Kidney tubule cell (primary cell): ENCODE measurements at regions not wholly inside any gene's neighbourhood (a gene's known extent, or its start where the extent isn't known, plus 50 kb on each side); places are given as distances from the start of the nearest gene placed in this dataset.

Experiments
- DNase-seq: peaks from one replicate; pipeline ENCODE4 v3.0.0-alpha.2; 2018; ENCODE audit warnings: low spot score

DNA sequence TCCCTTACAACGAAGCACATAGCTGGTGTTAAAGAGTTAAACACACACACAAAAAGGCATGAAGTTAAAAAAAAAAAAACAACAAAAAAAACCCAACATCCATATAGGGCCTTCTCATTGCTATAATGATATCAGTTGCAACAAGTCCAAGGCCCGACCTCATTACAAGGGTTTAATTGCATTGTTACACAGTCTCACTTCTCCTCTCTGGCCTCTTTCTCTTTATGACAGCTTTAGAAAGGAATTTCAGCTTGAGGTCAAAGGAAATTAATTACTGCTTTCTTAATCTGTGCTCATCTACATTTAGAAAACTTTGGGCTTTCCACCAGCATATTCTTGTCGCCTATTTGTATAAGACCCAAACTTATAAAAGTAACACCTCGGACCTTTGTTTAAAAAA is 342.1 kb downstream of the NR2F2 start:
- DNase-seq = no peak

- DNase-seq = peak; percentile 48
Observed at GRCh38 chr15:96678386-96678785, 347.9 kb downstream of the NR2F2 start.

GRCh38 chr15:96687388-96688107 is 357.0 kb downstream of the NR2F2 start:
- DNase-seq = no peak

DNA sequence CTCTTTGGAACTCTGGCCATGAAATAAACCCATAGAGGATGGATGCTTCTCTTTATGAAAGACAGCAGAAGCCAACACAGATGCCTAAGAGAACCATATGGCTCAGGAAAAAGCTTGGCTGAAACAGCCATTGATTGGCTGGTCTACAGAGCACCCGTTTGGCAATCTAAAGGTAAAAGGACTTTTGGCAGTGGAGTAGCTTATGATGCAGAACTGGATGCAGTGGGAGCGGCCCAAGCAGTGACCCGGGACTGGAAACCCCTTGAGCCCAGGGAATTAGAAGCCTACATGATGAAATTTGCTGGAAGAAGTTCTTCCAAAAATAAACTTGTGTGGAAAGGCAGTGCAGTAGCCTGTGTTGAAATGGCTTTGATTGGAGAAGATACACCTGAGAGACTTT is 360.2 kb downstream of the NR2F2 start:
- DNase-seq = no peak

DNA sequence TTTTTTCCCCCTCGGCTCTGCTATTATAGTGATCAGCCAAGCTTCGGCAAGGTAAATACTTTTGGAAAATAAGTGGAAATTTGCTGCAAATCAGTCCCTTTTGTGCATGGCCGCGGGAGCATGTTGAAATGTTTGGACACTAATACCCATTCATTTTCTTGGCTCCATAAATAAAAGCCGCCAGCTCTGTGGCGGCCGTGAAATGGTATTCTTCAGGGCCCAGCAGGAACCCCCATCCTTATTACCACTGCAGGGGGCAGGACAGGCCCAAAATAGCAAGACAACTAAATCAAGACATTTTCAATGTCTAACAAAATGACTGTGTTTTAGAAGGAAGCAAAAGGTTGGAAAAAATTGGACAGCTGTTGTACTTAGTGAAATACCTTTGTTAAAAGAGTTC is 362.3 kb downstream of the NR2F2 start:
- no peak for DNase-seq

DNA sequence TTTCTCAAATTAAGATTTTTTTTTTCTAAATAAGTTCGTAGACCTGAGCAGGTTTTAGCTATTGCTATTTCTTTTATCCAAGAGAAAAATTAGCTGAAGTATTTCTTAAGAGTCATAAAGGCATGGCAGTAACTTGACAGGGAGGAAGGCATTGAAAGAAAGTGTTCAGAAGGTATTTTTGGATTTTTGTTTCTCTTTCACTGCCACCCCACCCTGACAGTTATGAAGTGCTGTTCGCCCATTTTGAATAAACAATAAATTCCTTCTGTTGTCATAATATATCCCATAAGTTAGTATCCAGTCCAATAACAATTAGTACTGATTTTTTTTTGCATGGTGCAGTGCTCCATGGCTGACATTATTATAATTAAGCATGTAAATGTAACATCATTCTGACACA is 363.0 kb downstream of the NR2F2 start:
- no peak for DNase-seq

DNA sequence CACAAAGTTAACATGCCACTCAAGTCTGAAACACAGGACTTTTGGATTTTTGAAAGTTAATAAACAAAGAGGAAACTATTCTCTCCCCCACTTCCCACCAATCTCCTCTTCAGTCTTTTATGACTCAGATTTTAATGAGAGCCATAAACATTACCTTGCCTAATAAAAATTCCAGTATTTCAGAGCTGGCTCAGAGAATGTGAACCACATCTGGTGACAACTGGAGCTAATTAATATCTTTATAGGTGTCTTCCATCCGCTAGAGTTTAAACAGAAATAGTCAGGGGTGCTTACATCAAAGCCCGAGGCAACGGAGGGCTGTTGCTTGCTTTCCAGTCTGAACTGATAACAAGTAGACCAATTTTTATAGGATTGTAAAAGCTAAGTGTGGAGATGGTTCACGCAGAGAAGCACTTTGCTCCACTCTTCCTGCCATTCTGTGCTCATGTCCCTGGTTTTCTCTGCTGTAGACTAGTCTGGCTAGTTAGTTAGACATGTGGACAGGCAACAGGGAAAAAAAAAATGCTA is 363.6 kb downstream of the NR2F2 start:
- peak; percentile 51 for DNase-seq

- DNase-seq = no peak
Observed at GRCh38 chr15:96695426-96695825, 364.9 kb downstream of the NR2F2 start.

DNA sequence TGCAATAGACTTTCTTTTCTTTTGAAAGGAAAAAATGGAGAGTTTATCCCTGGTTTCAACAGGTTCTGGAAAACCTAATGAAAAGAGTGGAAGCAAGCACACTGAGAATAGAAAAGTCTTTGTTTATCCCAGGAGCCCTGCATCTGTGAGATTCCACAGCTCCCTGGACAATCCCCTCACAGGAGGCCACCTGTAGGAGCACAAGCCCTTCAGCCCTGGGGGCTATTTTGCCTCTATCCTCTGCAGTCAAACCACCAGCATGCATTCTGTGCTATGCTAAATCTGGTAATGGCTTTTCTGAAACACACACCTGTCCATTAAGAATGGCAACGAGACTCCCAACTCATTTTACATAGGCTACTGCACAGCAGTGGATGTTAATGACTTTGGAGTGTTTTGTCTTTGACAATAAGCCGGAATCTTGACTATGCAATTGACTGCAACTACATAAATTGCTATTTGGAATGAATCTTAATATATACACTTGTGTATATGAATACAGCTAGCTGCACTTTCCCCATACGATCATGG is 369.4 kb downstream of the NR2F2 start:
- DNase-seq = no peak

- DNase-seq = no peak
Observed at GRCh38 chr15:96700555-96700954, 370.1 kb downstream of the NR2F2 start.

DNA sequence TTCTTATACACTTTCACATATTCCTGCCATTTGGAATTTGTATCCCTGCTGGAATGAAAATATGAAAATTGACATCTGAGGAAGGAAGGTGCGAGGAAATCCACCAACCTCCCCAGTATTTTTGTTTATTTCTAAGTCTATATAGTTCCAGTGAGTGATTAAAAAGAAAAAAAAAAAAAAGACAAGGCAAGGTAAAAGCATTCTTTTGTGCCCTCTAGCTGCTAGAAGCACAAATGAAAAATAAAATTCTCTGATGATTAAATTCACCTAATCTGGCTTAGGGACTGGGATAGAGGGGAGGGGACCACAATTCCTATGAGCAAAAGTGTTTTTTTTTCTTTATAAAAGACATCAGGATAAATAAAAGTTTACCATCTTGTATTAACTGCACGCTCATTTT is 370.9 kb downstream of the NR2F2 start:
- no peak for DNase-seq

- DNase-seq = no peak
Observed at GRCh38 chr15:96701877-96702276, 371.4 kb downstream of the NR2F2 start.

DNA sequence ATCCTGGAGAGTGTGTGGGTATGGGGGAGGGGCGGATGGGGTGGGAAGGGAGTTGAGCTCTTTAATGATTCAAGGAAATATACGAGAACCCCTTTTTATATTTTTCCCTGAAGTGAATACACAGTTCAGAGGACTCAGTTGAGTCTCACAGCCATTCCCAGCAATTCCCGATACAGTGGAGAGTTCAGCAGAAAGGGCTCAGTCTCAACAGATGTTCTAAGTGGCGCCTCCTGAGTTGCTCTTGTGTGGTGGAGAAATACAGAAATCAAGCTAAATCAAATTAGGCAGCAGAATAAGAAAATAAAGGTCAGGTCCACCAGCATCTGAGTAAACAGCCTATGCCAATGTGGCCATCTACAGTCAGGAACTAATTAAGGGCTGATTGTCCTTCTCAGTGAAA is 372.1 kb downstream of the NR2F2 start:
- DNase-seq = no peak

DNA sequence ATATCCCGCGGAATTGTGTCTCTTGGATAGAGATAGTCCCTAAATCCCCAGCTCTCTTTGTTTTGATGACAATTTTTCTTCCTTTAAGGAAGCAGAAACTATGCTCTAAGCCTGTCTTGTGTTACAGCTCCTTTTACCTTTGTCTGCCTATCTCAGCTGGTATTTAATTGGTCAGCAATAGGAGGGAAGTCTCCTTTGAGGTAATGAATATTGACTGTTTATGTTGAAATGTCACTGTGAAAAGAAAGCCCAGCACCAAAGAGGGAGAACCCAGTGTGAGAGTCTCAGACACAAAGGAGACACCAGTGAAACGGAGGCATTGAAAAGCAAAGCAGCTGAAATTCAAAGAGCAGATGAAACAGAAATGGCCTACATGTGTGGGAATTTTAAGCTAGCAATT is 372.6 kb downstream of the NR2F2 start:
- DNase-seq = no peak

DNA sequence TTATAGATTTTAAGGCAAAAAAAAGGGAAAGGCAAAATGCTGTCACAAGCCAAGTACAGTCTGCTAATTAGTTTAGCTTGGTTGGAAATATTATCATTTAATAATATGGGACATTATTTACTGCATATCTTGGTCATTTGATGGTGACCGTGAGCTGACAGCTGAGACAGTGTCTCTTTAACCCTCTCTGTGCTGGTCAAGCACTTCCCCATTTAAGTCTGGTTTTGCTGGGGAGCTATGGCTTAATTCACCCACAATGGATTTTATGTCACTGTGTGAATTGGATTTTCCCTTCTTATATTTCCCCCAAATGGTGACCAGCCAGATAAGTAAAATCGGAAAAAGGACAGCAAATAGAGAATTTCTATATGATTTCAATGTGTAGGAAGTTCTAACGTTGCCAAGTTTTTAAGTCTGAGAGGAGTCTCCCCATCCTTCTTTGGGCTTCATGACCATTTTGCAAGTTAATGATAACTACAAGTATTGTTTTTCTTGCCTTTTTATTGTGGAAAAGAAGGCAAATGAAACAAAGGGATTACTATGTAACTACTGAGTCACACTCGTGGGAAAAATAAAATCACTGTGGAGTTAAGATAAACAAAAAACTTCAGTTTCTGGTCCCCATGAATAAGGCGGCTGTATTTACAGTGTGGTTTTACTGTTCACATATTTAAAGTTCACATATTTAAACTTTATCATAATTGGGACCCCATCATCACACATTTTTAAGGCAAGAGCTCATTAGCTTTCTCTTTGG is 373.5 kb downstream of the NR2F2 start:
- DNase-seq = peak; percentile 55

DNA sequence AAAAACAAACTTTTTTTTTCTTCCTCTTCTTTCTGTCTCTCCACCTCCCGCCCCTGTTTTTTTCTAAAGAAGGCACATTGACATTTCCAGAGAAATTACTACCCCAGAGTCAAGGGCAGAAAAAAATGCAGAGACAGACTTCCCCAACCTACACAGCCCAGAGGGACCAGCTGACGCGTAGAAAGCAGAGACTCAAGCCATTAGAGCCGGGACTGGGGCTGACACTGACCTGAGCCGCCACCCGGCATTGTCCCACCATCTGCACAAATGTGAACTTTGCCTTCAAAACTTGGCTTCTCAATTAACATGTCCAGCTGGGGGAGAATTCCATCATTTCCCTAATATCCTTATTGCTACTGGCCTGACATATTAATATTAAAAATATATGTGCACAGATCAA is 385.6 kb downstream of the NR2F2 start:
- no peak for DNase-seq

DNA sequence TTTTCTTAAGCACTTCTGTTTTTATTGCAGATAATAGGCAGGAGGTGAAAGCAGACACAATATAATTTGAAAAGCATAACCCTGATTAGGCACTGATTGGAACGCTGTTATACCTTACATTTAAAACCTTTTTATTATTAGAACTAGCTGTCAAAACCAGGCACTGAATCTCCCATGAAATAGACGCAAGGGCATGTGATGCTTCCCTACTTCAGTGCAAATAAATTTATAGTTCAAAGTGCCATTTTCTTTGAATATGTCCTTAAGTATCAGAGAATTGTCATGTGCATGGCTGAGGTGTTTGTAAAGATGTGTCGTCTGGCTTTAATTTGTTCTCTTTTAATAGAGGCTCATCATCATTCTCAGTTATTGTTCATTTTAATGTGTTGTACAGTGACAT is 386.0 kb downstream of the NR2F2 start:
- no peak for DNase-seq

DNA sequence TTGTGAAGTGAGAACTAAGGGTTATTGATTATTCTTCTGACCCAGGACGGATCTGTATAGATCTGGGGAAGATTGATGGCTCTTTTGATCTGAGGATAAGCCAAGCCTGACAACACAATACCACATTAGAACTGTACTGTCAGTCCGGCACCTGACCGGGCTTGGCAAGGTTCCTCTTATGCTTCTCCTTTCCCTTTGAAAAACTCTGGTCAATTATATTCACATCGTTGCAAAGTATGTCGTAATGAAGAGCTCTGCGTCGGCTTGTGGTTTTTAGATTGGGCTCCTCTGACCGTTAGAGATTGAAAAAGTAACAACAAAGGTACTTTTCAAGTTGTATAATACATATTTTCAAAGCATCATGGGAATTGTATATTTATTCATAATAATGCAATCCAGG is 389.8 kb downstream of the NR2F2 start:
- DNase-seq = no peak

GRCh38 chr15:96720656-96721055 is 390.2 kb downstream of the NR2F2 start:
- no peak for DNase-seq

- no peak for DNase-seq
Observed at GRCh38 chr15:96728591-96728990, 398.1 kb downstream of the NR2F2 start.

DNA sequence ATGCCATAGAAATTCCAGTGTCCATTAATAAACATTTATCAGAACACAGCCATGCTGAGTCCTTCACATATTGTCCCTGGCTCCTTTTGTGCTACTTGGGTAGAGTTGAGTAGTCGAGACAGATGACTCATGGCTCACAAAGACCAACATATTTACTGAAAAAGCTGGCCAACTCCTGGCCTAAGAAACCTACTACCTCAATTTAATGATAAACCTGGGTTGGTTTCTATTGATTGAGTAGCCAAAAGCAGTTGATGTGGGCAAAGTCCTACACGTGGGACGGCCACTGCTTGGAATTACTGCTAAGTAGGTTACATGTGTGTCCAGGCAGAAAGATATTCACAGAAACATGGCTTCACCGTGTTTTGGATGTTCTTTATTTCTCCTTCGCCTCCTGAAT is 402.2 kb downstream of the NR2F2 start:
- DNase-seq = peak; percentile 74

GRCh38 chr15:96733721-96734120 is 403.2 kb downstream of the NR2F2 start:
- no peak for DNase-seq

- DNase-seq = peak; percentile 54
Observed at GRCh38 chr15:96735632-96736240, 405.2 kb downstream of the NR2F2 start.
